Peyer's patch (tissue), 4 donors: ENCODE measurements at regions not wholly inside any gene's neighbourhood (a gene's known extent, or its start where the extent isn't known, plus 50 kb on each side); places are given as distances from the start of the nearest gene placed in this dataset.

ENCODE experiments used
- POLR2A ChIP-seq, 2 donors: fragments of 450-650 bp; IDR thresholded peaks; one replicate each; pipeline ENCODE4 v1.5.1; 2017; ENCODE audit warnings: antibody characterized with exemption in 2 of 2, mild to moderate bottlenecking in 2 of 2, moderate library complexity in 2 of 2
- TF ChIP-seq, protein P1 (sequence below), 6 experiments: fragments of 450-650 bp in 4 of 6; fragments of 200-600 bp in 2 of 6; sonication (generic) in 1 of 6; IDR thresholded peaks; one replicate each; pipeline ENCODE4 v1.5.1; 2017 to 2019; ENCODE audit warnings: antibody characterized with exemption in 6 of 6, mild to moderate bottlenecking in 3 of 6, moderate library complexity in 1 of 6

- TF ChIP-seq, protein P1, sequence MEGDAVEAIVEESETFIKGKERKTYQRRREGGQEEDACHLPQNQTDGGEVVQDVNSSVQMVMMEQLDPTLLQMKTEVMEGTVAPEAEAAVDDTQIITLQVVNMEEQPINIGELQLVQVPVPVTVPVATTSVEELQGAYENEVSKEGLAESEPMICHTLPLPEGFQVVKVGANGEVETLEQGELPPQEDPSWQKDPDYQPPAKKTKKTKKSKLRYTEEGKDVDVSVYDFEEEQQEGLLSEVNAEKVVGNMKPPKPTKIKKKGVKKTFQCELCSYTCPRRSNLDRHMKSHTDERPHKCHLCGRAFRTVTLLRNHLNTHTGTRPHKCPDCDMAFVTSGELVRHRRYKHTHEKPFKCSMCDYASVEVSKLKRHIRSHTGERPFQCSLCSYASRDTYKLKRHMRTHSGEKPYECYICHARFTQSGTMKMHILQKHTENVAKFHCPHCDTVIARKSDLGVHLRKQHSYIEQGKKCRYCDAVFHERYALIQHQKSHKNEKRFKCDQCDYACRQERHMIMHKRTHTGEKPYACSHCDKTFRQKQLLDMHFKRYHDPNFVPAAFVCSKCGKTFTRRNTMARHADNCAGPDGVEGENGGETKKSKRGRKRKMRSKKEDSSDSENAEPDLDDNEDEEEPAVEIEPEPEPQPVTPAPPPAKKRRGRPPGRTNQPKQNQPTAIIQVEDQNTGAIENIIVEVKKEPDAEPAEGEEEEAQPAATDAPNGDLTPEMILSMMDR (IDR thresholded peaks at IDR 0.05): no peak
- no peak for TF ChIP-seq POLR2A (IDR thresholded peaks at IDR 0.05)
Measured at GRCh38 chr6:92608751-92609150, 810.6 kb downstream of the EPHA7 start.
